Natural killer cell (primary cell): ENCODE measurements at regions not wholly inside any gene's neighbourhood (a gene's known extent, or its start where the extent isn't known, plus 50 kb on each side); places are given as distances from the start of the nearest gene placed in this dataset.

Experiments used
- ATAC-seq, 3 donors: fragments of 150-1000 bp in 2 of 3; fragments of 200-7000 bp in 1 of 3; cut with Tn5 transposase; 1 replicate in 1 of 3; 2 replicates in 2 of 3; pipeline ENCODE4 v1.10.0; 2021; ENCODE audit warnings: mild to moderate bottlenecking in 2 of 3, moderate library complexity in 2 of 3
- DNase-seq, 2 donors: peaks; one replicate each; pipeline versions ENCODE4 v3.0.0 to v3.0.0-alpha.2; 2013 to 2021; ENCODE audit warnings: mixed read lengths in 1 of 2
- H3K27ac ChIP-seq: one replicate; pipeline ENCODE4 v1.5.1; 2013; ENCODE audit warnings: mild to moderate bottlenecking, low read length
- H3K27me3 ChIP-seq: one replicate; pipeline ENCODE4 v1.6.1; 2013; ENCODE audit warnings: low read length; ENCODE audit not compliant: control insufficient read depth, insufficient read depth
- H3K36me3 ChIP-seq: one replicate; pipeline ENCODE4 v1.6.1; 2013; ENCODE audit warnings: low read length; ENCODE audit not compliant: control insufficient read depth, insufficient read depth
- H3K4me1 ChIP-seq: one replicate; pipeline ENCODE4 v1.6.1; 2013; ENCODE audit warnings: low read length; ENCODE audit not compliant: control insufficient read depth, insufficient read depth
- H3K4me3 ChIP-seq: one replicate; pipeline ENCODE4 v1.5.1; 2013; ENCODE audit warnings: low read length
- H3K9me3 ChIP-seq: one replicate; pipeline ENCODE4 v1.6.1; 2013; ENCODE audit warnings: low read length; ENCODE audit not compliant: control insufficient read depth, insufficient read depth
- H3K27ac Mint-ChIP-seq, 2 donors: one replicate each; pipeline ENCODE4 v1.8.0; 2022; ENCODE audit warnings: mild to moderate bottlenecking in 2 of 2, mixed read lengths in 2 of 2, moderate library complexity in 1 of 2
- H3K27me3 Mint-ChIP-seq, 2 donors: one replicate each; pipeline ENCODE4 v1.8.0; 2022; ENCODE audit warnings: low read depth in 2 of 2, mixed read lengths in 2 of 2
- H3K36me3 Mint-ChIP-seq: one replicate; pipeline ENCODE4 v1.8.0; 2022; ENCODE audit warnings: mixed read lengths
- H3K4me1 Mint-ChIP-seq, 2 donors: one replicate each; pipeline ENCODE4 v1.8.0; 2022; ENCODE audit warnings: mixed read lengths in 2 of 2
- H3K4me3 Mint-ChIP-seq: one replicate; pipeline ENCODE4 v1.8.0; 2022; ENCODE audit warnings: mild to moderate bottlenecking, moderate library complexity, mixed read lengths
- H3K9me3 Mint-ChIP-seq, 2 donors: one replicate each; pipeline ENCODE4 v1.8.0; 2022; ENCODE audit warnings: mixed read lengths in 2 of 2
- CTCF ChIP-seq: fragments of 200-600 bp; IDR thresholded peaks from one replicate; pipeline ENCODE4 v1.8.0; 2022; ENCODE audit warnings: antibody characterized with exemption
- WGBS: methylation state at CpG from one replicate; pipeline ENCODE4 v1.1.7; 2013; ENCODE audit warnings: missing lambda C conversion rate; ENCODE audit not compliant: insufficient coverage; 5-methylcytosine and 5-hydroxymethylcytosine counted together
- intact Hi-C: fragments of 100-400 bp; cut with micrococcal nuclease; formaldehyde crosslinking; loops from one replicate; pipeline ENCODE4 v1.14.2; 2022

- Mint-ChIP-seq H3K4me1 (no peaks in the 10 kb centered on the region), H3K9me3 (no peaks in the 10 kb centered on the region), H3K27ac (no peak overlapping the region), H3K27me3 (no peaks in the 10 kb centered on the region), H3K36me3 (no peaks in the 10 kb centered on the region), H3K4me3 (no peak overlapping the region)
- intact Hi-C loops = no loop called here
- Histone ChIP-seq H3K4me1 (no peaks in the 10 kb centered on the region), H3K36me3 (no peaks in the 10 kb centered on the region), H3K27ac (no peak overlapping the region), H3K4me3 (no peak overlapping the region), H3K9me3 (no peaks in the 10 kb centered on the region), H3K27me3 (no peaks in the 10 kb centered on the region)
- no peak for DNase-seq
- WGBS = 81% methylated on average over 2 of the region's 3 CpGs
- no peak for ATAC-seq
- TF ChIP-seq CTCF = no peak
These were observed 91.7 kb upstream of the MAX start for GRCh38 chr14:65193916-65194590.

- Mint-ChIP-seq H3K9me3 (no peaks in the 10 kb centered on the region), H3K27me3 (no peaks in the 10 kb centered on the region), H3K4me1 (no peaks in the 10 kb centered on the region), H3K36me3 (no peaks in the 10 kb centered on the region), H3K4me3 (no peak overlapping the region), H3K27ac (no peak overlapping the region)
- DNase-seq (no peak), ATAC-seq (no peak)
- Histone ChIP-seq H3K27me3 (no peaks in the 10 kb centered on the region), H3K9me3 (no peaks in the 10 kb centered on the region), H3K4me1 (no peaks in the 10 kb centered on the region), H3K4me3 (no peak overlapping the region), H3K36me3 (no peaks in the 10 kb centered on the region), H3K27ac (no peak overlapping the region)
- intact Hi-C loops = no loop called here
- WGBS = 79% methylated on average over 9 of the region's 9 CpGs
- no peak for TF ChIP-seq CTCF
These were observed 92.9 kb upstream of the MAX start for GRCh38 chr14:65195042-65195719.

- Histone ChIP-seq H3K4me3 (no peak overlapping the region), H3K36me3 (no peaks in the 10 kb centered on the region), H3K27me3 (no peaks in the 10 kb centered on the region), H3K27ac (no peak overlapping the region), H3K4me1 (no peaks in the 10 kb centered on the region), H3K9me3 (peaks cover 3% of the 10 kb centered on the region)
- H3K27ac Mint-ChIP-seq = no peak overlapping the region
- no peaks in the 10 kb centered on the region for H3K27me3 Mint-ChIP-seq
- no peak overlapping the region for H3K4me3 Mint-ChIP-seq
- WGBS = 91% methylated on average over 1 of the region's 1 CpG
- H3K9me3 Mint-ChIP-seq = no peaks in the 10 kb centered on the region
- no peak for TF ChIP-seq CTCF
- intact Hi-C loops = no loop called here
- H3K4me1 Mint-ChIP-seq = no peaks in the 10 kb centered on the region
- DNase-seq (no peak), ATAC-seq (no peak)
- no peaks in the 10 kb centered on the region for H3K36me3 Mint-ChIP-seq
These were observed 96.0 kb upstream of the MAX start for GRCh38 chr14:65198346-65198745.

GRCh38 chr14:65200454-65200853, 98.1 kb upstream of the MAX start:
- Mint-ChIP-seq H3K9me3 (no peaks in the 10 kb centered on the region), H3K27ac (no peak overlapping the region), H3K27me3 (no peaks in the 10 kb centered on the region), H3K4me1 (no peaks in the 10 kb centered on the region), H3K36me3 (no peaks in the 10 kb centered on the region), H3K4me3 (no peak overlapping the region)
- H3K27ac ChIP-seq = no peak overlapping the region
- no peaks in the 10 kb centered on the region for H3K36me3 ChIP-seq
- TF ChIP-seq CTCF = no peak
- no peak overlapping the region for H3K4me3 ChIP-seq
- no peaks in the 10 kb centered on the region for H3K27me3 ChIP-seq
- peaks cover 20% of the 10 kb centered on the region for H3K4me1 ChIP-seq
- ATAC-seq (no peak), DNase-seq (no peak)
- intact Hi-C loops = no loop called here
- H3K9me3 ChIP-seq = peaks cover 3% of the 10 kb centered on the region
- WGBS = 82% methylated on average over 1 of the region's 1 CpG
